ENCODE measurements at regions not wholly inside any gene's neighbourhood (a gene's known extent, or its start where the extent isn't known, plus 50 kb on each side); places are given as distances from the start of the nearest gene placed in this dataset.

- in situ Hi-C loops (cut with MboI; ENCODE audit: low sequenced_read_pairs, unreplicated experiment), result no loop called here
- TF ChIP-seq, protein P1, sequence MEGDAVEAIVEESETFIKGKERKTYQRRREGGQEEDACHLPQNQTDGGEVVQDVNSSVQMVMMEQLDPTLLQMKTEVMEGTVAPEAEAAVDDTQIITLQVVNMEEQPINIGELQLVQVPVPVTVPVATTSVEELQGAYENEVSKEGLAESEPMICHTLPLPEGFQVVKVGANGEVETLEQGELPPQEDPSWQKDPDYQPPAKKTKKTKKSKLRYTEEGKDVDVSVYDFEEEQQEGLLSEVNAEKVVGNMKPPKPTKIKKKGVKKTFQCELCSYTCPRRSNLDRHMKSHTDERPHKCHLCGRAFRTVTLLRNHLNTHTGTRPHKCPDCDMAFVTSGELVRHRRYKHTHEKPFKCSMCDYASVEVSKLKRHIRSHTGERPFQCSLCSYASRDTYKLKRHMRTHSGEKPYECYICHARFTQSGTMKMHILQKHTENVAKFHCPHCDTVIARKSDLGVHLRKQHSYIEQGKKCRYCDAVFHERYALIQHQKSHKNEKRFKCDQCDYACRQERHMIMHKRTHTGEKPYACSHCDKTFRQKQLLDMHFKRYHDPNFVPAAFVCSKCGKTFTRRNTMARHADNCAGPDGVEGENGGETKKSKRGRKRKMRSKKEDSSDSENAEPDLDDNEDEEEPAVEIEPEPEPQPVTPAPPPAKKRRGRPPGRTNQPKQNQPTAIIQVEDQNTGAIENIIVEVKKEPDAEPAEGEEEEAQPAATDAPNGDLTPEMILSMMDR (IDR thresholded peaks at IDR 0.05; ENCODE audit: borderline replicate concordance, control extremely low read depth, extremely low read depth, insufficient read depth, missing control alignments), result no peak
- no peak for DNase-seq (ENCODE audit: low spot score)
These were observed 157.5 kb upstream of the TARS1 start for GRCh38 chr5:33283243-33283642.

DNA sequence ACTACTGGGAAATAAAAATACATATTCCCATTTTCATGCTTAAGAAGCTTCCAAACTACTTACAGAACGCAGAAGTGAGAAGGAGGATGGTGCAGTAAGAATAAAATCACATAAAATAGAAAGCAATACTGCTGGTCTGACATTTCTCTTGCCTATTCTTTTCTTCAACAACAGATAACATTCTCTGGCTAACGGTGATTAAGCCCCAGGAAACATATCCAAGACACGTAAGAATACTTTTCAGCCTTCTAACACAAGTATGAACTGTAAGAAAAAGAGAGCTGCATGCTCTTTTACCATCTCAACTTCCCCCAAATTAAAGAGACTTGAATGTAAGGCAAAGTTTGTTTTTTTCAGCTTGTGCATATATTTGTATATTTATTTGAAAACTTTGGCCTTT is 156.1 kb upstream of the TARS1 start:
- no peak for DNase-seq (ENCODE audit: low spot score)
- in situ Hi-C loops (cut with MboI; ENCODE audit: low sequenced_read_pairs, unreplicated experiment), result no loop called here
- TF ChIP-seq, protein P1 (IDR thresholded peaks at IDR 0.05; ENCODE audit: borderline replicate concordance, control extremely low read depth, extremely low read depth, insufficient read depth, missing control alignments), result no peak

- in situ Hi-C loops (cut with MboI; ENCODE audit: low sequenced_read_pairs, unreplicated experiment), result no loop called here
- TF ChIP-seq, protein P1 (IDR thresholded peaks at IDR 0.05; ENCODE audit: borderline replicate concordance, control extremely low read depth, extremely low read depth, insufficient read depth, missing control alignments), result no peak
- DNase-seq (ENCODE audit: low spot score), result no peak
These were observed 153.5 kb upstream of the TARS1 start for GRCh38 chr5:33287242-33287641.

- no peak for DNase-seq (ENCODE audit: low spot score)
- TF ChIP-seq, protein P1 (IDR thresholded peaks at IDR 0.05; ENCODE audit: borderline replicate concordance, control extremely low read depth, extremely low read depth, insufficient read depth, missing control alignments), result no peak
- in situ Hi-C loops (cut with MboI; ENCODE audit: low sequenced_read_pairs, unreplicated experiment), result no loop called here
These were observed 149.4 kb upstream of the TARS1 start for GRCh38 chr5:33291216-33292000.

DNA sequence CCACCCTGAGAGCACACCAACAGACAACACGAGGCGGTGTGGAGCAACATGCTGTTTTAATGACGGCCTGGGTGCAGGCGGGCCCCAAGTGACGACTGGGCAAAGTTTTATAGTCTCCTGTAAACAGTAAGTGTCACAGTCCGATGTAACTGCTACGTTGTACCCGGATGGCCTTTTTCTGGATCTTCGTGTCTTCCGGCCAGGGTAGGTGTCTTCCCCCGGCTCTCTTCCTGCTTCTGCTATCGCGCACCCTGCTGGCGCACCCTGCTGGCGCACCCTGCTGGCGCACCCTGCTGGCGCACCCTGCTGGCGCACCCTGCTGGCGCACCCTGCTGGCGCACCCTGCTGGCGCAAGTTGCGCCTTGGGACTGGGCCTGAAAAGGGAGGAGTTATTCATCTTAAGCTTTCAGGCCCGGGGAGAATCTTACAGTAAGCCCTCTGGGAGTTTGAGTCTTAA is 143.0 kb upstream of the TARS1 start:
- no peak for DNase-seq (ENCODE audit: low spot score)
- in situ Hi-C loops (cut with MboI; ENCODE audit: low sequenced_read_pairs, unreplicated experiment), result no loop called here
- TF ChIP-seq, protein P1 (IDR thresholded peaks at IDR 0.05; ENCODE audit: borderline replicate concordance, control extremely low read depth, extremely low read depth, insufficient read depth, missing control alignments), result no peak

DNA sequence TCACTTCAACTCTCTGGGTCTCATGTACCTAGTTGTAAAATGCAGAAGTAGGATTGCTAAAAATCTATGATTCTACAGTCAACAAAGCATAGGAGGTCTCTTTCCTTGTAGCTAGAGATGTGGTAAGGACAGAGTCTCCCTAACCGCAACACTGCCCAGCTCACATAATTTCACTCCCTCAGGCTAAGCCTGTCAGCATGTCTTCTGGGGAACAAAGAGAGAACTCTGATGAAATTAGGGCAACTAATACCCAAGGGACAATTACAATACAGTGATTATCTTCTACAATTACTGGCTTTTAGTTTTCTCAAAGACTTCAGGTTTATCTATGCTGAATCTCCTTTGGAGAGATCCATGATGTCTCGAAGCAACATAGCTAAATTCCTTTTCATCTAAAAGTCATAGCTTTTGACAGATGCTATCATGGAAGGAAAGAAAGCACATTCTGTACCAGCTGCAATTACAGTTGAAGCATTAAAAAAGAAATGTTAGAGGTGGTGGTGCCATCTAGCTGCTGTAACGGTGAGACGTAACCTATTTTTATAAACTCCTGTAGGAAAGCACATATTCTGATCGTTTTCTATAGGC is 141.1 kb upstream of the TARS1 start:
- TF ChIP-seq, protein P1 (IDR thresholded peaks at IDR 0.05; ENCODE audit: borderline replicate concordance, control extremely low read depth, extremely low read depth, insufficient read depth, missing control alignments), result no peak
- in situ Hi-C loops (cut with MboI; ENCODE audit: low sequenced_read_pairs, unreplicated experiment), result no loop called here
- DNase-seq (ENCODE audit: low spot score), result peak; percentile 15
